ENCODE measurements at regions not wholly inside any gene's neighbourhood (a gene's known extent, or its start where the extent isn't known, plus 50 kb on each side); places are given as distances from the start of the nearest gene placed in this dataset.

DNA sequence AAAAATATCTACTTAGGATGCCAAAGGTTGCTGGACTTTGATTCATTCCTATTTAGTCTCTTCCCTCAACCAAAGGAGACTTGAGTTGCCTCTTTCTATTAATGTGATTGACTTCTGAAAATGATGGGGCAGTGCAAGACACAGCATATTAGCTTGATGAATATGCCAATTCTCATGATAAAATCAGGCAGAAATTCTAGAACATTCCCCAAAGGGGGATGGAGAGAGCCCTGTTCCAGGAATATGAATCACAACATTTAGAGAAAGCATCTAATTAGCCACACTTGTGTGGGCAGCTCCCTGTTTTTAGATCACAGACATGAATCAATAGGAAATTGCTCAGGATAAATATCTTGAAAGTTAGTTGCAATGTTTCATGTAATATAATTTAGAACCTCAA lies 584.0 kb upstream of the CDH8 start:
- Mint-ChIP-seq H3K4me1 (no peaks in the 10 kb centered on the region), H3K27ac (no peak overlapping the region), H3K4me3 (no peak overlapping the region), H3K27me3 (no peaks in the 10 kb centered on the region), H3K9me3 (peaks cover 4 to 7% (median 4%) of the 10 kb centered on the region in 3 donors), H3K36me3 (peaks cover 4% of the 10 kb centered on the region)

DNA sequence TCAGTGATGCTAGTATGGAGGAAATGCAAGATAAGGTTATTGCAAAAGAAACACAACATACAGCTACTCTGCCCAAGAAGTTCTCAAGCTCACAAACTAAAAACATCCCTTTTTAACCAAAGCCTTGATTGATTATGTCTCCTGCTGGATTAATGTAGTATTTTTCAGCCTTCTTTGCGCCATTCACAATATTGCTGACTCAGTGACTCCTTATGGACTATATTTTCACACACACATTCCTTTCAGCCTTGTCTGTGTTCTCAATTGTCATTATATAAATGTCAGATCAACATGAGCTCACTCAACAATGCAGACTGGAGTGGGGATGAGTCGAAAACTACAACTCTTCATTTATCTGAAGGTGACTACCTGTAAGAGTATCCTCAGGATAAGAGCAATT lies 579.3 kb upstream of the CDH8 start:
- Mint-ChIP-seq H3K36me3 (peaks cover 4% of the 10 kb centered on the region), H3K4me1 (no peaks in the 10 kb centered on the region), H3K9me3 (peaks cover 0 to 8% (median 6%) of the 10 kb centered on the region in 3 donors), H3K4me3 (no peak overlapping the region), H3K27me3 (no peaks in the 10 kb centered on the region), H3K27ac (peak overlapping the region in 1 of 3 donors; percentile 11)

DNA sequence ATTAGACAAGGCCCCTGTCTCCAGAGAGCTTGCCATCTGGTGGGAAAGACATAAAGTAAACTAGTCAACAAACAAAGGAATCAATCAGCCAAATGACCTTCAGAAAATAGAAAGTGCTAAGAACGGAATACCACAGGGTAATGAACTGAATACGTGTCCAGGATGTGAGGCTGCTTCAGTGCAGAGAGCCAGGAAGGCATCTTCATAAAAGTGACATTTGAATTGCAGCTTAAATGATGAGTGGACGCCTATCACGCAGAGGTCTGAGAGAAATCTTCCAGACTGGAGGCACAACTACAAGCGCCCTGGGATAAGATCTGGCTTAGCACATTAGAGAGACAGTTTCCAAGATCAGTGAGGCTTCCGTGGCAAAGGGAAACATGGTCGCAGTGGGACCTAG lies 574.1 kb upstream of the CDH8 start:
- no peak overlapping the region for H3K4me3 Mint-ChIP-seq
- H3K27me3 Mint-ChIP-seq: no peaks in the 10 kb centered on the region
- H3K27ac Mint-ChIP-seq: no peak overlapping the region
- peaks cover 1% of the 10 kb centered on the region for H3K36me3 Mint-ChIP-seq
- no peaks in the 10 kb centered on the region for H3K4me1 Mint-ChIP-seq
- H3K9me3 Mint-ChIP-seq: peaks cover 4 to 14% (median 6%) of the 10 kb centered on the region in 3 donors

DNA sequence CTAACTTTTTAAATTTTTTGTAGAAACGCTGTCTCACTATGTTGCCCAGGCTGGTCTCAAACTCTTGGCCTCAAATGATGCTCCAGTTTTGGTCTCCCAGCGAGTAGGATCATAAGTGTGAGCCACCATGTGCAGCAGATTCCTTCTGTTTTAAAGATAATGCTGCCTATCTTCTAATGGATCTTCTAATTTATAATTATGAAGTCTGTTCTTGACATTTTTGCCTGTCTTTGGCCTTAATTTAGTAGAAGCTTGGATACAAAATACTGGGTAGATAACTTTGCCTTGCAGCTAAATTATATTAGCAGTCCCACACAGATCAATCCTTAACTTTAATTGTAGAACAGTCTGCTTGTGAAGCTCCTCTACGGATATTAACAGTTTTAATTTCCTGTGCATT lies 566.6 kb upstream of the CDH8 start:
- Mint-ChIP-seq H3K27ac (no peak overlapping the region), H3K9me3 (peaks cover 2 to 15% (median 3%) of the 10 kb centered on the region in 3 donors), H3K4me1 (no peaks in the 10 kb centered on the region), H3K27me3 (no peaks in the 10 kb centered on the region), H3K4me3 (no peak overlapping the region), H3K36me3 (no peaks in the 10 kb centered on the region)

DNA sequence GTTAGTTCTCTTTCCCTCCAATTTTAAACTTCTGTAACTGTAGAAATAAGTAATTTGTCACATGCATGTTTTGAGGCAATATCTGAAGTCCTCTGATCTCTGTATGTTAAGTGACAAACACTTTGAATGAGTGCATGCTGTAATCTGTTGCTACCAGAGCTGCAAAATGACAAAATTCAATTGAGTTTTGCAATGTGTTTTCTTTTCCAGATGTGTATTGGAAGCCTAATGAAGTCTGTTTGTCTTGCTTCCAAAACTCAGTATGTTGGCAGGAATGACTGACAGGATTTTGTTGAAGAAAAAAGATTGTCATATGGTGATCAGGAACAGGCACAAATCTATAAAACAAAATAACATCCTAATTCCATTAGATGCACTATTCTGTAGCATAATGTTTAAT lies 561.6 kb upstream of the CDH8 start:
- Mint-ChIP-seq H3K27ac (no peak overlapping the region), H3K4me3 (no peak overlapping the region), H3K36me3 (no peaks in the 10 kb centered on the region), H3K27me3 (no peaks in the 10 kb centered on the region), H3K9me3 (peaks cover 0 to 20% (median 6%) of the 10 kb centered on the region in 3 donors), H3K4me1 (no peaks in the 10 kb centered on the region)

DNA sequence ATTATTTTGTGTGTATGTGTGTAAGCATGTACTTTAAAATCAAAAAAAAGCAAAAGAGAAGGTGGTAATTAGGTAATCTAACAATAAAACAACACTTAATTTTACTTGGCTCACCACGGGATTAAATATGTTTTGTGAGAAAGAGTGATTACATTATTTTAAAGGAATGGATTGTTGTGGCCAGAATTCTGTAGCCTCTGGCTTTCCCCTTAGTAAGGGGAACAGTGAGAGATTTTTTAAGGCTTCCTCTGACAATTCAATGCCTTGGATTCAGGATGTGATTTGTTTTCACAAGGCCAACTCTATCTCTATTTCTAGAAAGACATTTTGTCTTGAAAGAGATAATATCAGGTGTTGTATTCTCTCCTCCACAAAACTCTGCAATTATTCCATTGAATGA lies 560.3 kb upstream of the CDH8 start:
- no peak overlapping the region for H3K27ac Mint-ChIP-seq
- H3K9me3 Mint-ChIP-seq: peaks cover 0 to 20% (median 6%) of the 10 kb centered on the region in 3 donors
- H3K27me3 Mint-ChIP-seq: no peaks in the 10 kb centered on the region

DNA sequence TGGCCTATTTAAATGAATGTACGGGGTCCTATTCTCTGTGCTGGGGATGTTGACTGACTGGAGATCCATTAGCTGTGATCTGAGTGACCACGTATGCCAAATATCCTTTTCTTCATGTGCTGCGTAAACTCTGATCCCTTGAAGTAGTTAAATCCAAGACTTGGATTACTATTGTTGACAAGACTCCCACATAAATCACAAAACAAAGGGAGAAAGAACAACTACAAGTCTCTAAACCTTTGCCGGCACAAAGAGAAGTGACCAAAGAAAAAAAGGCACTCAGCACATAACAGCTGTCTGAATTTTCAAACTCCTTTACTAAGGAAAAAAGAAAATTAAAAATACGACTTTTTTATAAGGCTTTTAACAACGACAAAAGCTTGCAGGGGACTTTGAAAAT lies 559.9 kb upstream of the CDH8 start:
- Mint-ChIP-seq H3K27me3 (no peaks in the 10 kb centered on the region), H3K4me1 (no peaks in the 10 kb centered on the region), H3K4me3 (no peak overlapping the region), H3K36me3 (no peaks in the 10 kb centered on the region), H3K27ac (no peak overlapping the region), H3K9me3 (peaks cover 0 to 20% (median 6%) of the 10 kb centered on the region in 3 donors)

More for the DNA sequence above, 560.3 kb upstream of the CDH8 start:
- Mint-ChIP-seq H3K4me1 (no peaks in the 10 kb centered on the region), H3K36me3 (no peaks in the 10 kb centered on the region), H3K4me3 (no peak overlapping the region)

DNA sequence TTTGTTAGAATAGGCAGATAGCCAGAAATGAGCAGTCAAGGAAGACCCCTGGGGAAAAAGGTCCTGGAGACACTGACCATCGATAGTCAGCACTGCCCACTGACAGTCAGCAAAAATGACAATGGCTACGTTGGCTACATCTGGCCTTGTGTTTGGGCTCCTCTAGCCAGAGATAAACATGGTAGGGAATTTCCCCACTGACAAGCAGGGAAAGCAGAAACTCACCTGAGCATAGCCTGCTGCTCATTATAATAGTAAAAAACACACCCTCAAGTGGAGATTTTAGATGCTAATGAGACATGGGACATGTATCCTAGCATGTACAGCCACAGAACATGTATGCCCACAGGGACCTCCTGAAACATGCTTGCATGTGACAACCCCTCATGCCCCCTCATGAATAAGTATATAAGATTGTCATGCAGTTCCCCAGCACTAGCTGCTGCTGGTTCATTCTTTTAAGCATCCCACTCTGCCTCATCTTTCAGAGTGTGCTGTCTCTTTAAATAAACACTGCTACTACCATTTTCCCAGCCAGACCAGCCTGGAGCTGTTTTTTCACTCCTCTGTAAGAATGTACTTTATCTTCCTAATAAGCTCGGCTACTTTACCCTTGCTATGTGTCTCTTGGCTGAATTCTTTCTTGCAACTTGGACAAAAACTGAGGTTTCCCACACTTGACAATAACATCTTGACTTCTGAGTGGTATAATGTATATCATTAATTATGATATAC lies 550.1 kb upstream of the CDH8 start:
- Mint-ChIP-seq H3K27me3 (no peaks in the 10 kb centered on the region), H3K4me1 (no peaks in the 10 kb centered on the region), H3K9me3 (peaks cover 4 to 38% (median 4%) of the 10 kb centered on the region in 3 donors), H3K36me3 (peaks cover 1% of the 10 kb centered on the region), H3K27ac (no peak overlapping the region), H3K4me3 (no peak overlapping the region)

DNA sequence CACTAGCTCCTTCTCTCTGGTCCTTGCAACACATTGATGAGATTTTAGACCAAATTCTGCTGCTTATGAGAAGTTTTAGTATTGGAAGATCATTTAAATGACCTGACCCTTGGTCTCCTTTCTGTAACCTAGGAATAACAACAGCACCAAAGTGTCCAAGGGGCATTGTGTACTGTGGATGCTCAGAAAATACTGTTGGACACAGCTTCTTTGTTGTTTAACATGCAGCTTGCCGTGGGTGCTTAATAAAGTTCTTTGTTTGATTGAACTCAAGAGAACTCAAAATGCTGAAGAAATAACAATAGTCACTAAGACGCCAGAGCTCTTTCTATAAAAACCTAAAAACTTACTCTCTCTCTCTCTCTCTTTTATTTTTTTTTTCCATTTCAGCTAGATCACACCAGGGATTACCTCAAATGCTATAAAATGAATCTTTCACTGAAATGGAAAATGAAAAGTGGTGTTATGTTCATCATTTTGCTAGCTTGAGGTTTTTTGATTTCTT lies 548.9 kb upstream of the CDH8 start:
- Mint-ChIP-seq H3K27ac (no peak overlapping the region), H3K36me3 (peaks cover 1% of the 10 kb centered on the region), H3K9me3 (peaks cover 0 to 44% (median 4%) of the 10 kb centered on the region in 3 donors), H3K4me1 (no peaks in the 10 kb centered on the region), H3K27me3 (no peaks in the 10 kb centered on the region), H3K4me3 (no peak overlapping the region)

DNA sequence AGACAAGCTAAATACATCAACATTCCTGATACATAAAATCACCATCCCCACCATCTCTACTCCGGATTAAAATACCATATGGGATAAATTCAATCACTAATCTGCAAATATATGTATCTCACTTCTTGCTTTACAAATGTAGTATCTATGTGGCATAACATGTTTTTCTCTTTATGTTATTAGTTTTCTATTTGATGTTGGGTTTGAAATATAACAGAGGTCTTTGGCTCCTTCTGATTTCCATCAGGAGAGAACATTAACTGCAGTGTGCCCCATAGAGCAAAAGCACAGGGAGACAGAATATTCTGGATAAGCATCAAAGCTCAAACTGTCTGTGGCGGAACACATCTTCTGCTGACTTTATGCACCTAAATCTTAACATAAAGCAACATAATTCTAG lies 547.2 kb upstream of the CDH8 start:
- H3K36me3 Mint-ChIP-seq: peaks cover 1% of the 10 kb centered on the region

DNA sequence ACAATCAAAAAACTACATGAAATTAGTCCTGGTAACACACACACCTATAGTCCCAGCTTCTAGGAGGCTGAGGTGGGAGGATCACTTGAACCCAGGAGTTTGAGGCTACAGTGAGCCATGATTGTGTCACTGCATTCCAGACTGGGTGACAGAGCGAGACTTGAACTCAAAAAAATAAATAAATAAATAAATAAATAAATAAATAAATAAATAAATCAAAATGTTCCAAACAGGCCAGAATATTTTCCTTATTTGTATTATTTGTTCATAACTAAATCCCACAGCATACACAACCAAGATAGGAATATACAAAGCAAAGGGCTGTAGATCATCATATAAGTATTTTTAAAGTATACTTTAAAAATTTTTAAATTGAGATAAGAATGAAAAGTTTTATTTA lies 537.2 kb upstream of the CDH8 start:
- peaks cover 3 to 7% (median 3%) of the 10 kb centered on the region in 3 donors for H3K9me3 Mint-ChIP-seq
- no peak overlapping the region for H3K27ac Mint-ChIP-seq
- no peak overlapping the region for H3K4me3 Mint-ChIP-seq
- no peaks in the 10 kb centered on the region for H3K27me3 Mint-ChIP-seq
- H3K4me1 Mint-ChIP-seq: no peaks in the 10 kb centered on the region
- no peaks in the 10 kb centered on the region for H3K36me3 Mint-ChIP-seq

More for the DNA sequence above, 547.2 kb upstream of the CDH8 start:
- Mint-ChIP-seq H3K4me1 (no peaks in the 10 kb centered on the region), H3K27me3 (no peaks in the 10 kb centered on the region), H3K9me3 (peaks cover 2 to 44% (median 4%) of the 10 kb centered on the region in 3 donors), H3K27ac (no peak overlapping the region), H3K4me3 (no peak overlapping the region)

DNA sequence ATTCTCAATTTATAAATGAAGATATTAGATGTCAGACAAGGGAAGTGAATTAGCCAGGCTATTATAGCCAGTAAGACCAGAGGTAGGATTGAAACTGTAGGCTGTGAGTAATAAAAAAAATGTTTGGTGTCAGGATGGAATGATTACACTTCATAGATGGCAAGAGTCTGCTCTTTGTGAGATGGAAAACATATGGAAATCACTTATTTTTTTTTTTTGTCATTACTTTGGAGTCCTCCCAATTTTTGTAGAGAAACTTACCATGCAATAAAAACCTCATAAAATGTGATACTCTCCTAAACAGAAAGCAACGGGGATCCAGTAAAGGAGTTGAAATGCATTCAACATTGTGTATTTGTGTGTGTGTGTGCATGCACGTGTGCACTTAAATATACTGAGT lies 532.7 kb upstream of the CDH8 start:
- Mint-ChIP-seq H3K36me3 (no peaks in the 10 kb centered on the region), H3K27me3 (no peaks in the 10 kb centered on the region), H3K27ac (no peak overlapping the region), H3K4me3 (no peak overlapping the region), H3K4me1 (no peaks in the 10 kb centered on the region), H3K9me3 (peaks cover 0 to 5% (median 0%) of the 10 kb centered on the region in 3 donors)

DNA sequence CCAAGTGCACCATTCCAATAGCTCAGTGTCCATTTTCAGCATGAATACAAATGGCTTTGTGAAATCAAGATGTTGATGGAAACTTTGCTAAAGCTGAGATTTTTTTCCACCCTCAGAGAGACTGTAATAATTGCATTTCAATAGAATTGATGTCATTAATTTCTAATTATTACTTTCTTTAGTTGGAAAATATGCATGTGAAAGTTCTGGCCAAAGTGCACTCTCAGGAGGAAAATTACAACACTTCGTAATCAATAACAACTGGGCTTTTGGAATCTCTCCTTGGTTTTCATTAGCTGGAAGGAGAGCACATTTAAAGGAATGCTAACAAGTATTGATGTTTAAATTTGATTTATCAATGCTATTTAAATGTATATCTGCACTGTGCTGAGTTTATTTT lies 529.5 kb upstream of the CDH8 start:
- Mint-ChIP-seq H3K27me3 (no peaks in the 10 kb centered on the region), H3K4me1 (no peaks in the 10 kb centered on the region), H3K36me3 (no peaks in the 10 kb centered on the region), H3K4me3 (no peak overlapping the region), H3K27ac (no peak overlapping the region), H3K9me3 (peaks cover 0 to 6% (median 3%) of the 10 kb centered on the region in 3 donors)

DNA sequence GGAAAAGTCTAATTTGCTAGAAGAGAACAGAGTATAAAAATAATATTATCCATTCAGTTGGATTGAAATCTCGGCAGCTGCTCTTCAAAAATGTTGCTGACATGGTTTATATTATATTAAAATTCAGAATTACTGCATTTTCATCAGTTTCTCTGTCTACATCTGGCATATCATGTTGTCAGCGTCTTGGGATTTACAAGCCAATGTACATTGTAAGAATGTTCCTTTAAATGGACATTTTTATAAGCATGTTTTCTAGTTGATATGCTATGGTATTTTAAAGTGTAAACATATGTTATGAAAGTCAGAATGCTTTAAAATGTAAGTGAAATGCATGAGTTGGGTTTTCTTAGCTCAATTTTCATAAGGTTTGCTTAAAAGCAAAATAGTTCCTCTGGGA lies 528.1 kb upstream of the CDH8 start:
- no peaks in the 10 kb centered on the region for H3K27me3 Mint-ChIP-seq
- no peak overlapping the region for H3K4me3 Mint-ChIP-seq
- H3K36me3 Mint-ChIP-seq: no peaks in the 10 kb centered on the region
- peaks cover 0 to 6% (median 2%) of the 10 kb centered on the region in 3 donors for H3K9me3 Mint-ChIP-seq
- no peaks in the 10 kb centered on the region for H3K4me1 Mint-ChIP-seq
- H3K27ac Mint-ChIP-seq: no peak overlapping the region

DNA sequence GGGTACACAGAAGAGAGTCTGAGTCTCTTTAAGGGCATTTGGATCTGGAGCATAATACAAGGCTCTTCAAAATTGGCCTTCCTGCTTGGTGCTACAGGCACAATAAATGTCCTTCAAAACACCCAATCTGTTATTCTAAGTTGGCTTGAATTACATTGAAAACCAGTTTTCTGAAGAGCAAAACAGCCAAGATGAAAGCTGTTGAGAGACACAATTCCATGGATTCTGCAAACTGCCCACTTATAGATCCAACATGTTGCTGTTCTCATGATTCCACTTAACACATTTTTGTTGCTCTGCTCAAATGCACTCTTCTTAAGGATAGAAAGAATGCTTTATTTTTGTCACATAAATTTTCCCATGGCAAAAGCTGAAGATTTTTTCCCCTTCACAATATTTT lies 525.9 kb upstream of the CDH8 start:
- Mint-ChIP-seq H3K27ac (no peak overlapping the region), H3K4me3 (no peak overlapping the region), H3K9me3 (peaks cover 0 to 12% (median 2%) of the 10 kb centered on the region in 3 donors), H3K27me3 (no peaks in the 10 kb centered on the region), H3K4me1 (no peaks in the 10 kb centered on the region), H3K36me3 (no peaks in the 10 kb centered on the region)

DNA sequence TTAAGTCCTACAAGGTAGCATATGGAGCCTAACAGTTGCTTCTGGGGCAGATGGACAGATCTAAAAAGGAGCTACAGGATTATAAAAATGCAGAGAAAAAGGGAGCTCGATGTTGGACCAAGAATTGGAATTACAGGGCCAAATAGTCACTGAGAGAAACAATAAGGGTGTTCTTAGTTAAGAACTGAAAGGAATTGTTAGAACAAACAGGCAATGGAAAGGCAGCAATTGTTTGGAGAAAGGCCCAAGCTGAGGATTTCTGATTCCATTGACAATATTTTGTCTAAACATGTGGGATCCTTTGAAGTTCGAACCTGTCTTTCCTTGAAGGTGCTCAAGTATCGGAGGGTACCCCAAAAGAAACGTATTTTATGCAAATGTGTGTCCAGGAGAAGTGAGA lies 513.6 kb upstream of the CDH8 start:
- Mint-ChIP-seq H3K27me3 (no peaks in the 10 kb centered on the region), H3K4me3 (peak overlapping the region in 1 of 4 donors; percentile 8), H3K36me3 (peaks cover 2% of the 10 kb centered on the region), H3K27ac (no peak overlapping the region), H3K4me1 (no peaks in the 10 kb centered on the region), H3K9me3 (peaks cover 2 to 12% (median 3%) of the 10 kb centered on the region in 3 donors)
